ENCODE measurements at regions not wholly inside any gene's neighbourhood (a gene's known extent, or its start where the extent isn't known, plus 50 kb on each side); places are given as distances from the start of the nearest gene placed in this dataset.

GRCh38 chr17:33816842-33817617 lies 438.1 kb upstream of the CCL2 start:
- Histone ChIP-seq H3K4me3 (ENCODE audit: low read depth in 1 of 2, low read length in 1 of 2) (no peak overlapping the region), H3K27me3 (no peaks in the 10 kb centered on the region), H3K36me3 (no peaks in the 10 kb centered on the region), H3K9me3 (no peaks in the 10 kb centered on the region), H3K4me1 (ENCODE audit: control insufficient read depth in 1 of 2, insufficient read depth in 1 of 2, low read depth in 1 of 2, low read length in 1 of 2) (no peaks in the 10 kb centered on the region), H3K27ac (no peak overlapping the region)
- TF ChIP-seq, protein P1, sequence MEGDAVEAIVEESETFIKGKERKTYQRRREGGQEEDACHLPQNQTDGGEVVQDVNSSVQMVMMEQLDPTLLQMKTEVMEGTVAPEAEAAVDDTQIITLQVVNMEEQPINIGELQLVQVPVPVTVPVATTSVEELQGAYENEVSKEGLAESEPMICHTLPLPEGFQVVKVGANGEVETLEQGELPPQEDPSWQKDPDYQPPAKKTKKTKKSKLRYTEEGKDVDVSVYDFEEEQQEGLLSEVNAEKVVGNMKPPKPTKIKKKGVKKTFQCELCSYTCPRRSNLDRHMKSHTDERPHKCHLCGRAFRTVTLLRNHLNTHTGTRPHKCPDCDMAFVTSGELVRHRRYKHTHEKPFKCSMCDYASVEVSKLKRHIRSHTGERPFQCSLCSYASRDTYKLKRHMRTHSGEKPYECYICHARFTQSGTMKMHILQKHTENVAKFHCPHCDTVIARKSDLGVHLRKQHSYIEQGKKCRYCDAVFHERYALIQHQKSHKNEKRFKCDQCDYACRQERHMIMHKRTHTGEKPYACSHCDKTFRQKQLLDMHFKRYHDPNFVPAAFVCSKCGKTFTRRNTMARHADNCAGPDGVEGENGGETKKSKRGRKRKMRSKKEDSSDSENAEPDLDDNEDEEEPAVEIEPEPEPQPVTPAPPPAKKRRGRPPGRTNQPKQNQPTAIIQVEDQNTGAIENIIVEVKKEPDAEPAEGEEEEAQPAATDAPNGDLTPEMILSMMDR (IDR thresholded peaks at IDR 0.05) = no peak

- no peaks in the 10 kb centered on the region for H3K36me3 ChIP-seq
- no peaks in the 10 kb centered on the region for H3K27me3 ChIP-seq
- no peaks in the 10 kb centered on the region for H3K4me1 ChIP-seq (ENCODE audit: control insufficient read depth in 1 of 2, insufficient read depth in 1 of 2, low read depth in 1 of 2, low read length in 1 of 2)
- H3K4me3 ChIP-seq (ENCODE audit: low read depth in 1 of 2, low read length in 1 of 2) = no peak overlapping the region
- TF ChIP-seq, protein P1 (IDR thresholded peaks at IDR 0.05) = no peak
- H3K27ac ChIP-seq = no peak overlapping the region
- H3K9me3 ChIP-seq = no peaks in the 10 kb centered on the region
These were observed 435.5 kb upstream of the CCL2 start for GRCh38 chr17:33819539-33819938.

GRCh38 chr17:33832262-33832661 lies 422.8 kb upstream of the CCL2 start:
- H3K27ac ChIP-seq = no peak overlapping the region
- no peaks in the 10 kb centered on the region for H3K36me3 ChIP-seq
- no peak overlapping the region for H3K4me3 ChIP-seq (ENCODE audit: low read depth in 1 of 2, low read length in 1 of 2)
- peaks cover 5% of the 10 kb centered on the region for H3K27me3 ChIP-seq
- TF ChIP-seq, protein P1 (IDR thresholded peaks at IDR 0.05) = no peak
- no peaks in the 10 kb centered on the region for H3K9me3 ChIP-seq
- no peaks in the 10 kb centered on the region for H3K4me1 ChIP-seq (ENCODE audit: control insufficient read depth in 1 of 2, insufficient read depth in 1 of 2, low read depth in 1 of 2, low read length in 1 of 2)

DNA sequence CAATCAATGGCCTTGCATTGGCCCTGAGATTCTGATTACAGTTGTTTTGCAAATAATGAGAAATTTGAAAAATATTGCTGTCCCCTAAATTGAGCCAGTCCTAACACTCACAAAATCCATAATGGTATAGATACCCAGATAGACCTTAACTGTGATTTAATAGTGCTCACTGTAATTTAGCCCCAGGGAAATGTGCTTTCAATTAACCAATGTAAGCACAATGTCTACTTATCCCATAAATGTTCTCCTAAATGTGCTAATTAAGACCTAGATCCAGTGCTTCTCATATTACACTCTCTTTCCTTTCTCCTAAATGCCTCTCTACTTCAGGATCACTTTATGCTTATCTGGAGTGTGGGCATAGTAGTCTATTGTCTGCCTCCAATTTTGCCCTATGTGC lies 417.8 kb upstream of the CCL2 start:
- Histone ChIP-seq H3K4me1 (ENCODE audit: control insufficient read depth in 1 of 2, insufficient read depth in 1 of 2, low read depth in 1 of 2, low read length in 1 of 2) (no peaks in the 10 kb centered on the region), H3K27me3 (peaks cover 11% of the 10 kb centered on the region), H3K36me3 (no peaks in the 10 kb centered on the region), H3K27ac (no peak overlapping the region), H3K9me3 (no peaks in the 10 kb centered on the region), H3K4me3 (ENCODE audit: low read depth in 1 of 2, low read length in 1 of 2) (no peak overlapping the region)
- TF ChIP-seq, protein P1 (IDR thresholded peaks at IDR 0.05) = no peak

GRCh38 chr17:33838281-33838680 lies 416.8 kb upstream of the CCL2 start:
- no peaks in the 10 kb centered on the region for H3K4me1 ChIP-seq (ENCODE audit: control insufficient read depth in 1 of 2, insufficient read depth in 1 of 2, low read depth in 1 of 2, low read length in 1 of 2)
- H3K9me3 ChIP-seq = no peaks in the 10 kb centered on the region
- TF ChIP-seq, protein P1 (IDR thresholded peaks at IDR 0.05) = no peak
- H3K4me3 ChIP-seq (ENCODE audit: low read depth in 1 of 2, low read length in 1 of 2) = no peak overlapping the region
- H3K27ac ChIP-seq = no peak overlapping the region
- H3K36me3 ChIP-seq = no peaks in the 10 kb centered on the region
- peaks cover 9% of the 10 kb centered on the region for H3K27me3 ChIP-seq

All from neutrophil (primary cell).